ENCODE measurements at regions not wholly inside any gene's neighbourhood (a gene's known extent, or its start where the extent isn't known, plus 50 kb on each side); places are given as distances from the start of the nearest gene placed in this dataset.

- DNase-seq (ENCODE audit: extremely low read depth in 1 of 2, low read depth in 1 of 2) = no peak
These were observed 150.9 kb downstream of the RTP5 start for GRCh38 chr2:242020196-242021004.

DNA sequence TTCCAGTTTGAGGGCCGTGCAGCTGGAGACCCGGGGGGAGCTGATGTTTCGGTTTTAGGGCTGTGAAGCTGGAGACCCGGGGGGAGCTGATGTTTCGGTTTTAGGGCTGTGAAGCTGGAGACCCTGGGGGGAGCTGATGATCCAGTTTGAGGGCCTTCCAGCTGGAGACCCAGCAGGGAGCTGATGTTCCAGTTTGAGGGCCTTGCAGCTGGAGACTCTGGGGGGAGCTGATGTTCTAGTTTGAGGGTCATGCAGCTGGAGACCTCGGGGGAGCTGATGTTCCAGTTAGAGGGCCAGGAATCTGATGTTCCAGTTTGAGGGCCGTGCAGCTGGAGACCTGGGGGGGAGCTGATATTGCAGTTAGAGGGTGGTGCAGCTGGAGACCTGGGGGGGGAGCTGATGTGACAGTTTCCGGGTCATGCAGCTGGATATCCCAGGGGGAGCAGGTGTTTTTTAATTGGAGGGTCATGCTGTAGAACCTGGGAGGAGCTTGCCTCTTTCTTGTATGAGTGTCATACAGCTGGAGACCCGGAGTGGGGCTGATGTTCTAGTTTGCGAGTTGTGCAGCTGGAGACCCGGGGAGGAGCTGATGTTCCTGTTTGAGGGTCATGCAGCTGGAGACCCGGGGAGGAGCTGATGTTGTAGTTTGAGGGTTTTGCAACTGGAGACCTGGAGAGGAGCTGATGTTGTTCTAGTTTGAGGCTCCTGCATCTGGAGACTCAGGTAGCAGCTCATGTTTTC is 153.2 kb downstream of the RTP5 start:
- no peak for DNase-seq (ENCODE audit: extremely low read depth in 1 of 2, low read depth in 1 of 2)

DNA sequence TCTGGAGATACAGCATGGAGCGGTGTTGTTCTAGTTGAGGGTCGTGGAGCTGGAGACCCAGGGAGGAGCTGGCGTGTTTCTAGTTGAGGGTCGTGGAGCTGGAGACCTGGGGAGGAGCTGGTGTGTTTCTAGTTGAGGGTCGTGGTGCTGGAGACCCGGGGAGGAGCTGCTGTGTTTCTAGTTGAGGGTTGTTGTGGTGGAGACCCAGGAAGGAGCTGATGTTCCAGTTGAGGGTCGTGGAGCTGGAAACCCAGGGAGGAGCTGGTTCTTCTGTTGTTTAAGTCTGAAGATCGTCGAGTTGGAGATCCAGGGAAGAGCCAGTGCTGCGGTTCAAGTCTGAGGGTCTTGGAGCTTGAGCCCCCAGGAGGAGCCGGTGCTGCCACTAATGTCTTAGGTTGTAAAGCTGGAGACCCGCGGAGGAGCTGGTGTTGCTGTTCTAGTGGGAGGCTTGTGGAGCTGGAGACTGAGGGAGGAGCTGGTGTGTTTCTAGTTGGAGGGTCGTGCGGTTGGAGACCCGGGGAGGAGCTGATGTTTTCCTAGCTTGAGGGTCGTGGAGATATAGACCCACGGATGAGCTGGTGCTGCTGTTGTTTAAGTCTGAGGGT is 155.3 kb downstream of the RTP5 start:
- DNase-seq (ENCODE audit: extremely low read depth in 1 of 2, low read depth in 1 of 2) = no peak

GRCh38 chr2:242027676-242028450 is 158.3 kb downstream of the RTP5 start:
- DNase-seq (ENCODE audit: extremely low read depth in 1 of 2, low read depth in 1 of 2) = no peak

DNA sequence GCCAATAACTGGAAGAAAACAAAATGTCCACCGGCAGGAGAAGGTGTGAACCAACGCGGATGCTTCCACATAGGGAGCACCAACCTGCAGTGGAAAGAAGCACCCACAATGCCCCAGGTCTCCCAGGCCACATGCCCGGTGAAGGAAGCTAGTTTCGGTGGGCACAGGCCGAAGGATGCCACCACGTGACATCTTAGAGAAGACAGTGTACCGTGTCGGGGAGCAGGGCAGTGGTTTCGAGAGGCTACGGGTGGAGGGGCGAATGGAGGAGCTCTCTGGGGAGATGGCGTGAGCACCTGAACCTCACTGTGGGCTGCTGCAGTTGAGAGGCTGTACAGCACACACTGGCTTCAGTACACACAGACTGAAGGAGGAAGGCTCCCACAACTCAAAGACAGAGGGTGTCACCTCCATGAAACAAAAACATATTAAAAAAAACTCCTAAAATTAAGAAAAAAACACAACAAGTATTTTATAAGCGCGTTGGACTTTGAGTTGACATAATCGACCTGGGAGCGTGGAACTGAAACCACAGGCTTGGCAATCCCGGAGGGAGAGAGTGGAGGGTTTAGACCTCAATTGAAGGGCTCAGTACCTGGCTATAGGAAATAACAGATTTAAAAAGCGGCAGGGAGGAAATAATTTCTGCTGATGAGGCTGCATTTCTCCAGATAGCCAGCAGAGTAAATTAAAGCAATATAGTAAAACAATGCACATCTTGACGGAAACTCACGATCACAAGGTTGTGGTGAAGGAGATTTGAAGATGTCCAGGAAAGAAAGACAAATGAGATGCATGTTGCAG is 160.1 kb downstream of the RTP5 start:
- no peak for DNase-seq (ENCODE audit: extremely low read depth in 1 of 2, low read depth in 1 of 2)

- DNase-seq (ENCODE audit: extremely low read depth in 1 of 2, low read depth in 1 of 2) = no peak
These were observed 160.7 kb downstream of the RTP5 start for GRCh38 chr2:242030226-242030575.

- DNase-seq (ENCODE audit: extremely low read depth in 1 of 2, low read depth in 1 of 2) = no peak
These were observed 161.3 kb downstream of the RTP5 start for GRCh38 chr2:242030858-242031257.

GRCh38 chr2:242031481-242032019 is 162.0 kb downstream of the RTP5 start:
- peak in 1 of 2 donors; percentile 43 for DNase-seq (ENCODE audit: extremely low read depth in 1 of 2, low read depth in 1 of 2)

- DNase-seq (ENCODE audit: extremely low read depth in 1 of 2, low read depth in 1 of 2) = no peak
These were observed 163.5 kb downstream of the RTP5 start for GRCh38 chr2:242032780-242033656.

DNA sequence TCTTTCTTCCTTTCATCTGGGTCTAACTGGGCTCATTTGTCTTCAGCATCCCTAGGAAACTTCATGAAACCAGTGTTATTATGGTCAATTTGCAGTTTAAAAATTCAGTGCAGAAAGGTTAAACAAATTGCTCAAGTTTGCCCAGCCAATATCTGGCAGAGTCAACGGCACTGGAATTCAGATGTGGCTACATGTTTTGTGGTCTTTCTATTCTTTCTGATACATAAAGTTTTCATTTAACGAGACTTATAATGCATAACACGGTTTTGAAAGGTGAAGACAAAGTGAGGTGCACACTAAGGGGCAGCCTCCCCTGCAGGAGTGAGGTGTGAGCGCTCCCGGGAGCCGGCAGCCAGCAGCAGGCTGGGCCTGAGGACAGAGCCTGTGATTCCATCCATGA is 164.6 kb downstream of the RTP5 start:
- no peak for DNase-seq (ENCODE audit: extremely low read depth in 1 of 2, low read depth in 1 of 2)

- DNase-seq (ENCODE audit: extremely low read depth in 1 of 2, low read depth in 1 of 2) = no peak
These were observed 165.7 kb downstream of the RTP5 start for GRCh38 chr2:242034996-242035814.

GRCh38 chr2:242035858-242036652 is 166.5 kb downstream of the RTP5 start:
- no peak for DNase-seq (ENCODE audit: extremely low read depth in 1 of 2, low read depth in 1 of 2)

DNA sequence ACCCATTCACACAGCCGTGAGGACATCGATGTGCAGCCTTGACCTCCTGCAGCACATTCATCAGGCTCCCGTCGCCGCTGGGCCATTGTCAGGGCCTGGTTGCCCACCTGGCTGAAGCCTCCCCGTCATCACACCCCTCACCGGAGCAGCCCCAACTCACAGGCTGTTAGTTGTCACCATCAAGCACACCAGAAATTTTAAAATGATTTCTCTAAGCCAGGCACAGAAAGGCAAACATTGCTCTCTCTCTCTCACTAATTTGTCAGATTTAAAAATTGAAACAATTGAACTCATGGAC is 167.1 kb downstream of the RTP5 start:
- no peak for DNase-seq (ENCODE audit: extremely low read depth in 1 of 2, low read depth in 1 of 2)

- DNase-seq (ENCODE audit: extremely low read depth in 1 of 2, low read depth in 1 of 2) = no peak
These were observed 168.8 kb downstream of the RTP5 start for GRCh38 chr2:242038166-242038927.

GRCh38 chr2:242038928-242039341 is 169.4 kb downstream of the RTP5 start:
- DNase-seq (ENCODE audit: extremely low read depth in 1 of 2, low read depth in 1 of 2) = no peak

- DNase-seq (ENCODE audit: extremely low read depth in 1 of 2, low read depth in 1 of 2) = no peak
These were observed 170.8 kb downstream of the RTP5 start for GRCh38 chr2:242040303-242040655.

- DNase-seq (ENCODE audit: extremely low read depth in 1 of 2, low read depth in 1 of 2) = no peak
These were observed 171.2 kb downstream of the RTP5 start for GRCh38 chr2:242040681-242041080.
